Tibial nerve (tissue), 4 donors: ENCODE measurements at regions not wholly inside any gene's neighbourhood (a gene's known extent, or its start where the extent isn't known, plus 50 kb on each side); places are given as distances from the start of the nearest gene placed in this dataset.

Source experiments
- EP300 ChIP-seq, 2 donors: sonication (generic); formaldehyde crosslinking; IDR thresholded peaks; one replicate each; pipeline ENCODE4 v1.6.1; 2017; ENCODE audit warnings: antibody characterized with exemption in 2 of 2, mild to moderate bottlenecking in 1 of 2
- POLR2A ChIP-seq, 2 donors: fragments of 450-650 bp; IDR thresholded peaks; one replicate each; pipeline ENCODE4 v1.6.1; 2017; ENCODE audit warnings: antibody characterized with exemption in 2 of 2, mild to moderate bottlenecking in 2 of 2, moderate library complexity in 2 of 2
- TF ChIP-seq, protein P1 (sequence below), 5 experiments: fragments of 200-600 bp in 3 of 5; fragments of 450-650 bp in 2 of 5; sonication (generic) in 3 of 5; IDR thresholded peaks; one replicate each; pipeline ENCODE4 v1.5.1; 2016 to 2019; ENCODE audit warnings: antibody characterized with exemption in 5 of 5, mild to moderate bottlenecking in 3 of 5, moderate library complexity in 2 of 5

DNA sequence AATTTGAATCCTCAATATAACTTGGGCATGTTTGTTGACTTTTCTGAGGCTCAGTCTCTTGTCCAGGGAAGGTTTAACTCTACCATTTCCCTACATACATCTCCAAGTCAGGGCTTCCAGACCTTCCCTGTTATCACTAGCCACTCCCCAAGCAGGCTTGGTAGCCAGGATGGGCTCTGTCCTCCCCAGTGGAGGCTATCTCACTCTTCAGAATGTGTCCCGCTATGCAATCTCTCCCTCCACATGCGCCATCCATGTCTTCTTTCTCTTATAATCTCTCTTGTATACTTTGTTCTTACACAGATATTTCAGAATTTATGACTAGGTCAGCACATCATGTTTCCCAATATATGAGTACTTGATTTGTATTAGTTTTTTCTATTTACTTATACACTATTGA, 310.4 kb downstream of the HGF start:
- TF ChIP-seq, protein P1, sequence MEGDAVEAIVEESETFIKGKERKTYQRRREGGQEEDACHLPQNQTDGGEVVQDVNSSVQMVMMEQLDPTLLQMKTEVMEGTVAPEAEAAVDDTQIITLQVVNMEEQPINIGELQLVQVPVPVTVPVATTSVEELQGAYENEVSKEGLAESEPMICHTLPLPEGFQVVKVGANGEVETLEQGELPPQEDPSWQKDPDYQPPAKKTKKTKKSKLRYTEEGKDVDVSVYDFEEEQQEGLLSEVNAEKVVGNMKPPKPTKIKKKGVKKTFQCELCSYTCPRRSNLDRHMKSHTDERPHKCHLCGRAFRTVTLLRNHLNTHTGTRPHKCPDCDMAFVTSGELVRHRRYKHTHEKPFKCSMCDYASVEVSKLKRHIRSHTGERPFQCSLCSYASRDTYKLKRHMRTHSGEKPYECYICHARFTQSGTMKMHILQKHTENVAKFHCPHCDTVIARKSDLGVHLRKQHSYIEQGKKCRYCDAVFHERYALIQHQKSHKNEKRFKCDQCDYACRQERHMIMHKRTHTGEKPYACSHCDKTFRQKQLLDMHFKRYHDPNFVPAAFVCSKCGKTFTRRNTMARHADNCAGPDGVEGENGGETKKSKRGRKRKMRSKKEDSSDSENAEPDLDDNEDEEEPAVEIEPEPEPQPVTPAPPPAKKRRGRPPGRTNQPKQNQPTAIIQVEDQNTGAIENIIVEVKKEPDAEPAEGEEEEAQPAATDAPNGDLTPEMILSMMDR (IDR thresholded peaks at IDR 0.05): no peak
- TF ChIP-seq POLR2A (IDR thresholded peaks at IDR 0.05) (no peak), EP300 (IDR thresholded peaks at IDR 0.05) (no peak)
